GM19467 (cell line): ENCODE measurements at regions not wholly inside any gene's neighbourhood (a gene's known extent, or its start where the extent isn't known, plus 50 kb on each side); places are given as distances from the start of the nearest gene placed in this dataset.
"Not testable (repeated sequence)": the region's sequence is repeated elsewhere in the genome, so short reads cannot be mapped to it uniquely, and the experiment has no call there.

Experiments
- ATAC-seq: cut with Tn5 transposase; IDR thresholded peaks from one replicate; pipeline ENCODE4 v1.9.1; 2021; ENCODE audit warnings: mild to moderate bottlenecking, moderate library complexity; ENCODE audit not compliant: unreplicated experiment

- no peak for ATAC-seq
Observed at GRCh38 chr9:40909821-40910220, 218.7 kb downstream of the FOXD4L6 start.

GRCh38 chr9:40909111-40909510 is 219.4 kb downstream of the FOXD4L6 start:
- not testable (repeated sequence) for ATAC-seq

- no peak for ATAC-seq
Observed at GRCh38 chr9:40907657-40908624, 220.5 kb downstream of the FOXD4L6 start.

- not testable (repeated sequence) for ATAC-seq
Observed at GRCh38 chr9:40906879-40907278, 221.6 kb downstream of the FOXD4L6 start.

- ATAC-seq: not testable (repeated sequence)
Observed at GRCh38 chr9:40892315-40892714, 236.2 kb downstream of the FOXD4L6 start.

GRCh38 chr9:40885858-40886257 is 242.6 kb downstream of the FOXD4L6 start:
- not testable (repeated sequence) for ATAC-seq

GRCh38 chr9:40884902-40885490 is 243.5 kb downstream of the FOXD4L6 start:
- not testable (repeated sequence) for ATAC-seq

- no peak for ATAC-seq
Observed at GRCh38 chr9:40884072-40884901, 244.2 kb downstream of the FOXD4L6 start.

GRCh38 chr9:40883423-40884071 is 244.9 kb downstream of the FOXD4L6 start:
- ATAC-seq: not testable (repeated sequence)

GRCh38 chr9:40873753-40874295 is 254.7 kb downstream of the FOXD4L6 start:
- ATAC-seq: not testable (repeated sequence)

- ATAC-seq: not testable (repeated sequence)
Observed at GRCh38 chr9:40868437-40868836, 260.0 kb downstream of the FOXD4L6 start.
